HepG2 (cell line): ENCODE measurements at regions not wholly inside any gene's neighbourhood (a gene's known extent, or its start where the extent isn't known, plus 50 kb on each side); places are given as distances from the start of the nearest gene placed in this dataset.

ENCODE experiments used
- ATAC-seq: fragments of 200-7000 bp; cut with Tn5 transposase; 3 replicates; pipeline ENCODE4 v1.9.1; 2020; ENCODE audit warnings: mild to moderate bottlenecking, moderate library complexity
- BruUV-seq: library from RNA; stranded (reverse); fragments of 400-500 nt; replicated peaks from 2 replicates; lab custom pipeline; 2021; lab: Mats Ljungman, UMichigan
- CTCF ChIA-PET: fragments of 300-600 bp; formaldehyde crosslinking; extraction: SDS; loops from one replicate; lab custom pipeline; 2021; ENCODE audit warnings: low total read pairs, inconsistent platforms, low intra/inter-chr PET ratio; lab: Yijun Ruan, JAX
- POLR2A ChIA-PET: fragments of 350-600 bp; sonication (Branson Sonifier 250); formaldehyde crosslinking; loops from one replicate; lab custom pipeline; 2020; ENCODE audit warnings: antibody characterized with exemption, inconsistent platforms; lab: Yijun Ruan, JAX
- DNase-seq: peaks from one replicate; pipeline ENCODE4 v3.0.0-alpha.2; 2015; ENCODE audit warnings: low spot score
- FAIRE-seq: peaks from 3 replicates; lab custom pipeline; 2011; peaks lifted over from hg19 to GRCh38; lab: Jason Lieb, UNC
- H2AFZ ChIP-seq: one replicate; pipeline ENCODE4 v1.6.1; 2011; ENCODE audit warnings: low read length, inconsistent platforms
- H3K27ac ChIP-seq: fragments of 300-600 bp; 3 replicates; pipeline ENCODE4 v1.8.0; 2011; ENCODE audit warnings: mixed run types, mild to moderate bottlenecking, mixed read lengths, low read length, inconsistent platforms; ENCODE audit not compliant: insufficient read depth; ENCODE audit errors: extremely low read length
- H3K27me3 ChIP-seq, 2 experiments: fragments of 200-600 bp in 1 of 2; 2 replicates in 1 of 2; 3 replicates in 1 of 2; pipeline versions ENCODE4 v1.6.0 to v1.8.0; 2011; ENCODE audit warnings: low read length in 2 of 2, mild to moderate bottlenecking in 2 of 2, moderate library complexity in 2 of 2, inconsistent platforms in 1 of 2; ENCODE audit not compliant: insufficient read depth in 2 of 2, control insufficient read depth in 1 of 2
- H3K36me3 ChIP-seq, 2 experiments: fragments of 200-600 bp in 1 of 2; replicated peaks in 1 of 2; 2 replicates in 1 of 2; 3 replicates in 1 of 2; pipeline versions ENCODE4 v1.5.1 to v1.8.0; 2011; ENCODE audit warnings: low read length in 2 of 2, inconsistent platforms in 1 of 2; ENCODE audit not compliant: insufficient read depth in 2 of 2, control insufficient read depth in 1 of 2
- H3K4me1 ChIP-seq: 2 replicates; pipeline ENCODE4 v1.5.1; 2012; ENCODE audit warnings: low read length, inconsistent platforms; ENCODE audit not compliant: insufficient read depth
- H3K4me2 ChIP-seq: 2 replicates; pipeline ENCODE4 v1.6.0; 2011; ENCODE audit warnings: low read depth, low read length, inconsistent platforms
- H3K4me3 ChIP-seq, 3 experiments: fragments of 200-600 bp in 1 of 3; sonication (generic), shearing (Covaris generic) in 1 of 3; replicated peaks in 1 of 3; 2 replicates each; pipeline ENCODE4 v1.5.1; 2011 to 2016; ENCODE audit warnings: low read length in 3 of 3, inconsistent platforms in 2 of 3, low read depth in 2 of 3, mild to moderate bottlenecking in 2 of 3, control low read depth in 1 of 3, mixed read lengths in 1 of 3; ENCODE audit not compliant: insufficient read depth in 1 of 3
- H3K79me2 ChIP-seq: one replicate; pipeline ENCODE4 v1.6.1; 2011; ENCODE audit warnings: low read length, inconsistent platforms; ENCODE audit not compliant: insufficient read depth
- H3K9ac ChIP-seq: 2 replicates; pipeline ENCODE4 v1.6.0; 2011; ENCODE audit warnings: mild to moderate bottlenecking, low read depth, low read length, inconsistent platforms; ENCODE audit not compliant: insufficient read depth
- H3K9me3 ChIP-seq: 2 replicates; pipeline ENCODE4 v1.5.1; 2012; ENCODE audit warnings: mild to moderate bottlenecking, low read length
- H4K20me1 ChIP-seq: 2 replicates; pipeline ENCODE4 v1.6.0; 2011; ENCODE audit warnings: inconsistent platforms, mild to moderate bottlenecking, low read length, moderate library complexity; ENCODE audit not compliant: insufficient read depth
- AFF4 ChIP-seq: sonication (generic); formaldehyde crosslinking; IDR thresholded peaks from 2 replicates; pipeline ENCODE4 v1.4.0; 2020; ENCODE audit warnings: missing genetic modification reagents
- BCLAF1 ChIP-seq: fragments of 450-650 bp; IDR thresholded peaks from 2 replicates; pipeline ENCODE4 v1.6.1; 2017; ENCODE audit warnings: mild to moderate bottlenecking
- DNMT3B ChIP-seq: conservative IDR thresholded peaks from 2 replicates; pipeline ENCODE4 v1.6.1; 2016; ENCODE audit warnings: missing biosample characterization, control low read depth
- FOXP4 ChIP-seq: sonication (generic); formaldehyde crosslinking; IDR thresholded peaks from 2 replicates; pipeline ENCODE4 v1.4.0; 2020; ENCODE audit warnings: missing genetic modification reagents
- HDAC1 ChIP-seq: sonication (generic); formaldehyde crosslinking; IDR thresholded peaks from 2 replicates; pipeline ENCODE4 v1.5.1; 2020; ENCODE audit warnings: mild to moderate bottlenecking, missing genetic modification reagents
- MAFF ChIP-seq: IDR thresholded peaks from 2 replicates; pipeline ENCODE4 v1.6.1; 2011; ENCODE audit warnings: low read depth, low read length, improper control_type of control experiment
- ONECUT2 ChIP-seq: sonication (generic); formaldehyde crosslinking; IDR thresholded peaks from 2 replicates; pipeline ENCODE4 v1.4.0; 2020; ENCODE audit warnings: missing genetic modification reagents
- PAXIP1 ChIP-seq: sonication (generic); formaldehyde crosslinking; conservative IDR thresholded peaks from 2 replicates; pipeline ENCODE4 v1.4.0; 2020; ENCODE audit warnings: mild to moderate bottlenecking, missing genetic modification reagents, moderate library complexity
- PTBP1 ChIP-seq: fragments of 200-400 bp; formaldehyde crosslinking; IDR thresholded peaks from 2 replicates; pipeline ENCODE4 v1.6.1; 2018; ENCODE audit warnings: low read length, low read depth; ENCODE audit not compliant: poor library complexity, severe bottlenecking
- SNAPC2 ChIP-seq: sonication (generic); formaldehyde crosslinking; IDR thresholded peaks from 2 replicates; pipeline ENCODE4 v1.8.1; 2022; ENCODE audit warnings: mild to moderate bottlenecking, missing genetic modification reagents
- ZNF251 ChIP-seq: sonication (generic); formaldehyde crosslinking; IDR thresholded peaks from 2 replicates; pipeline ENCODE4 v1.9.0; 2021; ENCODE audit warnings: mild to moderate bottlenecking, missing genetic modification reagents
- ZNF333 ChIP-seq: sonication (generic); formaldehyde crosslinking; IDR thresholded peaks from 2 replicates; pipeline ENCODE4 v1.4.0; 2020; ENCODE audit warnings: mild to moderate bottlenecking, missing genetic modification reagents, borderline replicate concordance
- WGBS: methylation state at CpG from one replicate; pipeline ENCODE4 v1.1.6; 2017; ENCODE audit warnings: low lambda C conversion rate; 5-methylcytosine and 5-hydroxymethylcytosine counted together
- in situ Hi-C: cut with HindIII; loops from 2 replicates; pipeline ENCODE4 v1.10.0; 2017; ENCODE audit warnings: low pct_unique_long_range_greater_than_20kb; ENCODE audit not compliant: extremely low pct_ligation_motif_present
- intact Hi-C: fragments of 100-400 bp; cut with micrococcal nuclease; formaldehyde crosslinking; loops from one replicate; pipeline ENCODE4 v1.10.0; 2022; ENCODE audit not compliant: unreplicated experiment

GRCh38 chrX:16067886-16068515, 55.4 kb upstream of the GRPR start:
- WGBS: 0% methylated on average over 1 of the region's 1 CpG
- no peak overlapping the region for H3K4me3 ChIP-seq
- no peaks in the 10 kb centered on the region for H3K36me3 ChIP-seq
- POLR2A ChIA-PET: no interaction called here
- no peaks in the 10 kb centered on the region for H3K27me3 ChIP-seq
- no peaks in the 10 kb centered on the region for H3K9me3 ChIP-seq
- H3K79me2 ChIP-seq: no peaks in the 10 kb centered on the region
- intact Hi-C loops (no loop called here), in situ Hi-C loops (no loop called here)
- H2AFZ ChIP-seq: no peak overlapping the region
- H3K4me1 ChIP-seq: no peaks in the 10 kb centered on the region
- H3K4me2 ChIP-seq: no peak overlapping the region
- H3K27ac ChIP-seq: no peak overlapping the region
- BruUV-seq: no TSS peak
- CTCF ChIA-PET: no interaction called here
- no peaks in the 10 kb centered on the region for H4K20me1 ChIP-seq
- ATAC-seq: no peak
- no peak for DNase-seq
- no peak overlapping the region for H3K9ac ChIP-seq
- no peak for FAIRE-seq
- TF ChIP-seq FOXP4 (no peak), ZNF333 (CRISPR knock-in tag) (no peak), ONECUT2 (CRISPR knock-in tag) (no peak), PTBP1 (no peak), HDAC1 (CRISPR knock-in tag) (no peak), AFF4 (CRISPR knock-in tag) (no peak), BCLAF1 (no peak), PAXIP1 (CRISPR knock-in tag) (no peak), MAFF (no peak), DNMT3B (CRISPR knock-in tag) (no peak), ZNF251 (CRISPR knock-in tag) (no peak), SNAPC2 (CRISPR knock-in tag) (no peak)
